ENCODE measurements at regions not wholly inside any gene's neighbourhood (a gene's known extent, or its start where the extent isn't known, plus 50 kb on each side); places are given as distances from the start of the nearest gene placed in this dataset.

- no peak for TF ChIP-seq ZNF217 (IDR thresholded peaks at IDR 0.05)
These were observed 596.3 kb downstream of the FAT4 start (continued) for GRCh38 chr4:125911058-125911457.

- H3K9ac ChIP-seq (ENCODE audit: control insufficient read depth, insufficient read depth, low read length): no peak overlapping the region
- H3K9me3 ChIP-seq (replicated peaks; ENCODE audit: control insufficient read depth, insufficient read depth, low read length): no peaks in the 10 kb centered on the region
- ATAC-seq: no peak
- in situ Hi-C loops (cut with MboI): no loop called here
- FAIRE-seq: no peak
- DNase-seq (ENCODE audit: low read depth, low spot score): no peak
- intact Hi-C loops (cut with micrococcal nuclease; ENCODE audit: unreplicated experiment): no loop called here
- no peaks in the 10 kb centered on the region for H4K20me1 ChIP-seq (ENCODE audit: control insufficient read depth, insufficient read depth)
- H3K79me2 ChIP-seq (ENCODE audit: control insufficient read depth, insufficient read depth, low read length): no peaks in the 10 kb centered on the region
- TF ChIP-seq ZNF274 (IDR thresholded peaks at IDR 0.05; ENCODE audit: insufficient read depth, insufficient read length): no peak
- no peaks in the 10 kb centered on the region for H3K4me1 ChIP-seq (ENCODE audit: control insufficient read depth, insufficient read depth, low read length)
- ChIA-PET RAD21 (ENCODE audit: unreplicated experiment) (no interaction called here), SMC1A (ENCODE audit: uncharacterized antibody, unreplicated experiment) (no interaction called here), CTCF (no interaction called here), POLR2A (no interaction called here)
- BruUV-seq (replicated peaks): no TSS peak
- H3K27me3 ChIP-seq (replicated peaks in 1 of 2; ENCODE audit: control insufficient read depth in 2 of 2, insufficient read depth in 2 of 2, low read length in 1 of 2): no peaks in the 10 kb centered on the region
- no peaks in the 10 kb centered on the region for H3K36me3 ChIP-seq (ENCODE audit: control insufficient read depth in 2 of 2, insufficient read depth in 2 of 2, low read length in 1 of 2)
- H2AFZ ChIP-seq (ENCODE audit: control insufficient read depth, low read depth, low read length): no peak overlapping the region
- H3K4me3 ChIP-seq: no peak overlapping the region
- no peak overlapping the region for H3K4me2 ChIP-seq (ENCODE audit: control insufficient read depth, insufficient read depth)
- H3K27ac ChIP-seq (ENCODE audit: control insufficient read depth, insufficient read depth): no peak overlapping the region
These were observed 596.7 kb downstream of the FAT4 start for GRCh38 chr4:125911481-125911880.

- CTCF ChIA-PET: interaction anchor here (0.6 kb wide), 1 partner anchor 36 kb away, joined by 3 read pairs; no protein-coding TSS in a partner anchor
- no peak for ATAC-seq
- RAD21 ChIA-PET (ENCODE audit: unreplicated experiment): no interaction called here
- SMC1A ChIA-PET (ENCODE audit: uncharacterized antibody, unreplicated experiment): interaction anchor here (0.9 kb wide), 1 partner anchor 13 kb away, joined by 3 read pairs; no protein-coding TSS in a partner anchor
- POLR2A ChIA-PET: no interaction called here
- Histone ChIP-seq H3K4me2 (ENCODE audit: control insufficient read depth, insufficient read depth) (no peak overlapping the region), H3K27ac (ENCODE audit: control insufficient read depth, insufficient read depth) (no peak overlapping the region), H4K20me1 (ENCODE audit: control insufficient read depth, insufficient read depth) (no peaks in the 10 kb centered on the region), H3K27me3 (replicated peaks in 1 of 2; ENCODE audit: control insufficient read depth in 2 of 2, insufficient read depth in 2 of 2, low read length in 1 of 2) (no peaks in the 10 kb centered on the region), H2AFZ (ENCODE audit: control insufficient read depth, low read depth, low read length) (no peak overlapping the region), H3K9me3 (replicated peaks; ENCODE audit: control insufficient read depth, insufficient read depth, low read length) (no peaks in the 10 kb centered on the region), H3K9ac (ENCODE audit: control insufficient read depth, insufficient read depth, low read length) (no peak overlapping the region), H3K4me1 (ENCODE audit: control insufficient read depth, insufficient read depth, low read length) (no peaks in the 10 kb centered on the region), H3K79me2 (ENCODE audit: control insufficient read depth, insufficient read depth, low read length) (no peaks in the 10 kb centered on the region), H3K36me3 (ENCODE audit: control insufficient read depth in 2 of 2, insufficient read depth in 2 of 2, low read length in 1 of 2) (no peaks in the 10 kb centered on the region), H3K4me3 (no peak overlapping the region)
- no TSS peak for BruUV-seq (replicated peaks)
- no peak for DNase-seq (ENCODE audit: low read depth, low spot score)
- no peak for FAIRE-seq
- 40% methylated on average over 1 of the region's 1 CpG for WGBS (ENCODE audit: insufficient coverage, insufficient replicate concordance, low lambda C conversion rate, missing lambda C conversion rate)
- in situ Hi-C loops (cut with MboI): no loop called here
- intact Hi-C loops (cut with micrococcal nuclease; ENCODE audit: unreplicated experiment): no loop called here
- no peak for TF ChIP-seq HDGF (IDR thresholded peaks at IDR 0.05)
- TF ChIP-seq RELA (IDR thresholded peaks at IDR 0.05; ENCODE audit: borderline replicate concordance, partially characterized antibody): no peak
- TF ChIP-seq, protein P1, sequence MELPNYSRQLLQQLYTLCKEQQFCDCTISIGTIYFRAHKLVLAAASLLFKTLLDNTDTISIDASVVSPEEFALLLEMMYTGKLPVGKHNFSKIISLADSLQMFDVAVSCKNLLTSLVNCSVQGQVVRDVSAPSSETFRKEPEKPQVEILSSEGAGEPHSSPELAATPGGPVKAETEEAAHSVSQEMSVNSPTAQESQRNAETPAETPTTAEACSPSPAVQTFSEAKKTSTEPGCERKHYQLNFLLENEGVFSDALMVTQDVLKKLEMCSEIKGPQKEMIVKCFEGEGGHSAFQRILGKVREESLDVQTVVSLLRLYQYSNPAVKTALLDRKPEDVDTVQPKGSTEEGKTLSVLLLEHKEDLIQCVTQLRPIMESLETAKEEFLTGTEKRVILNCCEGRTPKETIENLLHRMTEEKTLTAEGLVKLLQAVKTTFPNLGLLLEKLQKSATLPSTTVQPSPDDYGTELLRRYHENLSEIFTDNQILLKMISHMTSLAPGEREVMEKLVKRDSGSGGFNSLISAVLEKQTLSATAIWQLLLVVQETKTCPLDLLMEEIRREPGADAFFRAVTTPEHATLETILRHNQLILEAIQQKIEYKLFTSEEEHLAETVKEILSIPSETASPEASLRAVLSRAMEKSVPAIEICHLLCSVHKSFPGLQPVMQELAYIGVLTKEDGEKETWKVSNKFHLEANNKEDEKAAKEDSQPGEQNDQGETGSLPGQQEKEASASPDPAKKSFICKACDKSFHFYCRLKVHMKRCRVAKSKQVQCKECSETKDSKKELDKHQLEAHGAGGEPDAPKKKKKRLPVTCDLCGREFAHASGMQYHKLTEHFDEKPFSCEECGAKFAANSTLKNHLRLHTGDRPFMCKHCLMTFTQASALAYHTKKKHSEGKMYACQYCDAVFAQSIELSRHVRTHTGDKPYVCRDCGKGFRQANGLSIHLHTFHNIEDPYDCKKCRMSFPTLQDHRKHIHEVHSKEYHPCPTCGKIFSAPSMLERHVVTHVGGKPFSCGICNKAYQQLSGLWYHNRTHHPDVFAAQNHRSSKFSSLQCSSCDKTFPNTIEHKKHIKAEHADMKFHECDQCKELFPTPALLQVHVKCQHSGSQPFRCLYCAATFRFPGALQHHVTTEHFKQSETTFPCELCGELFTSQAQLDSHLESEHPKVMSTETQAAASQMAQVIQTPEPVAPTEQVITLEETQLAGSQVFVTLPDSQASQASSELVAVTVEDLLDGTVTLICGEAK (IDR thresholded peaks at IDR 0.05; ENCODE audit: borderline replicate concordance): no peak
- TF ChIP-seq, protein P2, sequence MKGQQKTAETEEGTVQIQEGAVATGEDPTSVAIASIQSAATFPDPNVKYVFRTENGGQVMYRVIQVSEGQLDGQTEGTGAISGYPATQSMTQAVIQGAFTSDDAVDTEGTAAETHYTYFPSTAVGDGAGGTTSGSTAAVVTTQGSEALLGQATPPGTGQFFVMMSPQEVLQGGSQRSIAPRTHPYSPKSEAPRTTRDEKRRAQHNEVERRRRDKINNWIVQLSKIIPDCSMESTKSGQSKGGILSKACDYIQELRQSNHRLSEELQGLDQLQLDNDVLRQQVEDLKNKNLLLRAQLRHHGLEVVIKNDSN (IDR thresholded peaks at IDR 0.05; ENCODE audit: borderline replicate concordance, extremely low read length, insufficient read depth, low read depth, low read length): no peak
- no peak for TF ChIP-seq YY1 (IDR thresholded peaks at IDR 0.05; ENCODE audit: low read depth, low read length)
- no peak for TF ChIP-seq E2F4 (IDR thresholded peaks at IDR 0.05; ENCODE audit: low read depth, low read length)
- no peak for TF ChIP-seq CHD1 (IDR thresholded peaks at IDR 0.05; ENCODE audit: low read depth, low read length)
- TF ChIP-seq SRF (IDR thresholded peaks at IDR 0.05; ENCODE audit: low read depth in 2 of 2, low read length in 2 of 2): no peak
- TF ChIP-seq CEBPB (IDR thresholded peaks at IDR 0.05; ENCODE audit: borderline replicate concordance in 1 of 2, low read depth in 2 of 2, low read length in 2 of 2): no peak
These were observed 602.8 kb downstream of the FAT4 start for GRCh38 chr4:125917559-125917958.
